ENCODE measurements at regions not wholly inside any gene's neighbourhood (a gene's known extent, or its start where the extent isn't known, plus 50 kb on each side); places are given as distances from the start of the nearest gene placed in this dataset.
"Not testable (repeated sequence)": the region's sequence is repeated elsewhere in the genome, so short reads cannot be mapped to it uniquely, and the experiment has no call there.

GRCh38 chr10:100642295-100642994 is 102.9 kb upstream of the PAX2 start:
- DNase-seq = no peak

- DNase-seq = no peak
These were observed 100.3 kb upstream of the PAX2 start for GRCh38 chr10:100645091-100645490.

- DNase-seq = no peak
These were observed 99.6 kb upstream of the PAX2 start for GRCh38 chr10:100645613-100646392.

- no peak for DNase-seq
These were observed 97.5 kb upstream of the PAX2 start for GRCh38 chr10:100647928-100648327.

GRCh38 chr10:100650693-100651092 is 94.7 kb upstream of the PAX2 start:
- DNase-seq = no peak

- DNase-seq = not testable (repeated sequence)
These were observed 94.3 kb upstream of the PAX2 start for GRCh38 chr10:100651099-100651498.

GRCh38 chr10:100651916-100652315 is 93.5 kb upstream of the PAX2 start:
- no peak for DNase-seq

- DNase-seq = no peak
These were observed 92.8 kb upstream of the PAX2 start for GRCh38 chr10:100652406-100653135.

- DNase-seq = no peak
These were observed 92.0 kb upstream of the PAX2 start for GRCh38 chr10:100653238-100653956.

GRCh38 chr10:100653957-100654781 is 91.2 kb upstream of the PAX2 start:
- peak; percentile 55 for DNase-seq

GRCh38 chr10:100654782-100655325 is 90.5 kb upstream of the PAX2 start:
- DNase-seq = no peak

GRCh38 chr10:100655326-100655759 is 90.0 kb upstream of the PAX2 start:
- DNase-seq = no peak

- no peak for DNase-seq
These were observed 89.5 kb upstream of the PAX2 start for GRCh38 chr10:100655760-100656421.

- DNase-seq = peak; percentile 38
These were observed 88.9 kb upstream of the PAX2 start for GRCh38 chr10:100656454-100656853.

GRCh38 chr10:100658269-100658668 is 87.1 kb upstream of the PAX2 start:
- no peak for DNase-seq

- no peak for DNase-seq
These were observed 85.9 kb upstream of the PAX2 start for GRCh38 chr10:100659361-100660098.

GRCh38 chr10:100660365-100660764 is 85.0 kb upstream of the PAX2 start:
- no peak for DNase-seq

- no peak for DNase-seq
These were observed 84.4 kb upstream of the PAX2 start for GRCh38 chr10:100660945-100661344.

GRCh38 chr10:100661520-100661919 is 83.9 kb upstream of the PAX2 start:
- no peak for DNase-seq

- no peak for DNase-seq
These were observed 83.3 kb upstream of the PAX2 start for GRCh38 chr10:100662067-100662466.
